Smooth muscle cell (in vitro differentiated cells): ENCODE measurements at regions not wholly inside any gene's neighbourhood (a gene's known extent, or its start where the extent isn't known, plus 50 kb on each side); places are given as distances from the start of the nearest gene placed in this dataset.

Experiments
- DNase-seq: peaks from one replicate; lab custom pipeline; 2025; ENCODE audit not compliant: unreplicated experiment; lab: John Stamatoyannopoulos, UW
- H2AFZ ChIP-seq: fragments of 200-600 bp; sonication (generic); 2 replicates; pipeline ENCODE4 v1.6.0; 2016; ENCODE audit warnings: antibody characterized with exemption, low read depth, mild to moderate bottlenecking
- H3F3A ChIP-seq: fragments of 200-600 bp; sonication (generic); 2 replicates; pipeline ENCODE4 v1.6.0; 2017; ENCODE audit warnings: antibody characterized with exemption, low read depth
- H3K27ac ChIP-seq: fragments of 200-600 bp; sonication (generic); 2 replicates; pipeline ENCODE4 v1.5.1; 2016; ENCODE audit warnings: low read depth, mild to moderate bottlenecking
- H3K27me3 ChIP-seq: fragments of 200-600 bp; sonication (generic); 2 replicates; pipeline ENCODE4 v1.6.1; 2016; ENCODE audit warnings: low read depth, mild to moderate bottlenecking
- H3K36me3 ChIP-seq: fragments of 200-600 bp; sonication (generic); 2 replicates; pipeline ENCODE4 v1.5.1; 2016; ENCODE audit warnings: low read depth
- H3K4me1 ChIP-seq: fragments of 200-600 bp; sonication (generic); 2 replicates; pipeline ENCODE4 v1.5.1; 2016; ENCODE audit warnings: low read depth
- H3K4me2 ChIP-seq: fragments of 200-600 bp; sonication (generic); 2 replicates; pipeline ENCODE4 v1.6.0; 2016; ENCODE audit warnings: mild to moderate bottlenecking
- H3K4me3 ChIP-seq: fragments of 200-600 bp; sonication (generic); 2 replicates; pipeline ENCODE4 v1.5.1; 2016; ENCODE audit warnings: mild to moderate bottlenecking
- H3K79me2 ChIP-seq: fragments of 200-600 bp; sonication (generic); 2 replicates; pipeline ENCODE4 v1.6.0; 2016; ENCODE audit warnings: low read depth, mild to moderate bottlenecking
- H3K9ac ChIP-seq: fragments of 200-600 bp; sonication (generic); 2 replicates; pipeline ENCODE4 v1.6.0; 2016; ENCODE audit warnings: low read depth
- H3K9me3 ChIP-seq: fragments of 200-600 bp; sonication (generic); replicated peaks from 2 replicates; pipeline ENCODE4 v1.5.1; 2016; ENCODE audit warnings: low read depth
- H4K20me1 ChIP-seq: fragments of 200-600 bp; sonication (generic); 2 replicates; pipeline ENCODE4 v1.6.0; 2016; ENCODE audit warnings: low read depth
- CTCF ChIP-seq: fragments of 200-600 bp; sonication (generic); IDR thresholded peaks from 2 replicates; pipeline ENCODE4 v1.5.1; 2017; ENCODE audit warnings: borderline replicate concordance, mild to moderate bottlenecking, antibody characterized with exemption; ENCODE audit not compliant: insufficient read depth, poor library complexity, severe bottlenecking
- WGBS: methylation state at CpG from one replicate; pipeline ENCODE4 v1.1.7; 2016; ENCODE audit warnings: low lambda C conversion rate; 5-methylcytosine and 5-hydroxymethylcytosine counted together

- Histone ChIP-seq H2AFZ (no peak overlapping the region), H3F3A (no peaks in the 10 kb centered on the region), H3K4me2 (no peak overlapping the region), H3K79me2 (no peaks in the 10 kb centered on the region), H3K4me3 (no peak overlapping the region), H4K20me1 (no peaks in the 10 kb centered on the region), H3K36me3 (no peaks in the 10 kb centered on the region), H3K9ac (no peak overlapping the region), H3K9me3 (no peaks in the 10 kb centered on the region), H3K27me3 (no peaks in the 10 kb centered on the region), H3K4me1 (no peaks in the 10 kb centered on the region), H3K27ac (no peak overlapping the region)
- TF ChIP-seq CTCF: no peak
- no peak for DNase-seq
- WGBS: 52% methylated on average over 5 of the region's 5 CpGs
Observed at GRCh38 chr1:187819086-187819485, 990.3 kb downstream of the PLA2G4A start.

GRCh38 chr1:187836557-187836956 lies 1007.8 kb downstream of the PLA2G4A start:
- no peak for TF ChIP-seq CTCF

GRCh38 chr1:187837787-187838186 lies 1009.0 kb downstream of the PLA2G4A start:
- Histone ChIP-seq H3K36me3 (no peaks in the 10 kb centered on the region), H3K4me1 (peaks cover 3% of the 10 kb centered on the region), H3K27ac (no peak overlapping the region), H3K9me3 (no peaks in the 10 kb centered on the region), H3K79me2 (no peaks in the 10 kb centered on the region), H3K9ac (no peak overlapping the region), H3F3A (no peaks in the 10 kb centered on the region), H3K27me3 (no peaks in the 10 kb centered on the region), H3K4me2 (no peak overlapping the region), H4K20me1 (no peaks in the 10 kb centered on the region), H3K4me3 (no peak overlapping the region), H2AFZ (no peak overlapping the region)
- TF ChIP-seq CTCF: no peak
- 93% methylated on average over 2 of the region's 2 CpGs for WGBS
- no peak for DNase-seq

More at GRCh38 chr1:187836557-187836956, 1007.8 kb downstream of the PLA2G4A start:
- WGBS: 95% methylated on average over 12 of the region's 12 CpGs
- H3K27ac ChIP-seq: no peak overlapping the region
- no peaks in the 10 kb centered on the region for H3K27me3 ChIP-seq
- no peaks in the 10 kb centered on the region for H3K36me3 ChIP-seq
- no peak overlapping the region for H2AFZ ChIP-seq
- H3K9ac ChIP-seq: no peak overlapping the region
- H3K79me2 ChIP-seq: no peaks in the 10 kb centered on the region
- peaks cover 3% of the 10 kb centered on the region for H3K4me1 ChIP-seq
- no peak overlapping the region for H3K4me2 ChIP-seq
- no peaks in the 10 kb centered on the region for H3K9me3 ChIP-seq
- H3F3A ChIP-seq: no peaks in the 10 kb centered on the region
- DNase-seq: no peak
- H3K4me3 ChIP-seq: no peak overlapping the region
- H4K20me1 ChIP-seq: no peaks in the 10 kb centered on the region
